Glomerular visceral epithelial cell (primary cell): ENCODE measurements at regions not wholly inside any gene's neighbourhood (a gene's known extent, or its start where the extent isn't known, plus 50 kb on each side); places are given as distances from the start of the nearest gene placed in this dataset.
"Not testable (repeated sequence)": the region's sequence is repeated elsewhere in the genome, so short reads cannot be mapped to it uniquely, and the experiment has no call there.

ENCODE experiments used
- DNase-seq: peaks from one replicate; pipeline ENCODE4 v3.0.0-alpha.2; 2016; ENCODE audit errors: extremely low spot score

- no peak for DNase-seq
These were observed 72.0 kb upstream of the DHRSX start for GRCh38 chrX:2572740-2573139.

- DNase-seq = no peak
These were observed 67.3 kb upstream of the DHRSX start for GRCh38 chrX:2568125-2568524.

GRCh38 chrX:2566055-2566454 lies 65.3 kb upstream of the DHRSX start:
- no peak for DNase-seq

GRCh38 chrX:2561456-2561855 lies 60.7 kb upstream of the DHRSX start:
- DNase-seq = no peak

GRCh38 chrX:2559124-2559523 lies 58.3 kb upstream of the DHRSX start:
- DNase-seq = no peak

- DNase-seq = no peak
These were observed 54.1 kb upstream of the DHRSX start for GRCh38 chrX:2554891-2555290.

- DNase-seq = not testable (repeated sequence)
These were observed 53.3 kb upstream of the DHRSX start for GRCh38 chrX:2554066-2554465.

GRCh38 chrX:2552621-2553201 lies 51.9 kb upstream of the DHRSX start:
- DNase-seq = peak; percentile 91

GRCh38 chrX:2550328-2551020 lies 49.7 kb upstream of the DHRSX start:
- no peak for DNase-seq
